ENCODE measurements at regions not wholly inside any gene's neighbourhood (a gene's known extent, or its start where the extent isn't known, plus 50 kb on each side); places are given as distances from the start of the nearest gene placed in this dataset.

DNA sequence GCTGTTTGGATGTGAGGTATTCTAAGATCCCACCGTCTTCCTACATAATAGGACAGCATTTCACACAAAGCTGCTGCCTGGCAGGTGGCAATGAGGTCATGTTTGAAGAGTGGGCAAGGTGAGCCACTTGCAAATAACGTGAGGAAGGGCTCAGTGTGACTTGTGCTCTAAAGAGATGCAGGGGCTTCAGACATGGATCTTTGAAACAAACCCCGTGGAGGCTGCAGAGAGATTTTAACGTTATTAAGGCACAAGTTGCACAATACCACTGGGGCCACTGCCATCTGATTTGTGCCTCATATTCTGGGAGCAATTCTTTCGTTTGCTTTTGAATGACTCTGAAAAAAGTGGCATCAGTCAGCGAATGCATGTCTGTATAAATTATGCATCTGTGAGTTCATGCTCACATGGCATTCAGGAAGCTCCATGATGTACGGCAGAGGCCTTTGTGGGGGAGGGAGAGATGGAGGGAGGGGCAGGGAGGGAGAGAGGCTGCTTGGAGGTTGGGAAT, 362.0 kb downstream of the SOX11 start:
- ChIA-PET CTCF (no interaction called here), POLR2A (no interaction called here)

DNA sequence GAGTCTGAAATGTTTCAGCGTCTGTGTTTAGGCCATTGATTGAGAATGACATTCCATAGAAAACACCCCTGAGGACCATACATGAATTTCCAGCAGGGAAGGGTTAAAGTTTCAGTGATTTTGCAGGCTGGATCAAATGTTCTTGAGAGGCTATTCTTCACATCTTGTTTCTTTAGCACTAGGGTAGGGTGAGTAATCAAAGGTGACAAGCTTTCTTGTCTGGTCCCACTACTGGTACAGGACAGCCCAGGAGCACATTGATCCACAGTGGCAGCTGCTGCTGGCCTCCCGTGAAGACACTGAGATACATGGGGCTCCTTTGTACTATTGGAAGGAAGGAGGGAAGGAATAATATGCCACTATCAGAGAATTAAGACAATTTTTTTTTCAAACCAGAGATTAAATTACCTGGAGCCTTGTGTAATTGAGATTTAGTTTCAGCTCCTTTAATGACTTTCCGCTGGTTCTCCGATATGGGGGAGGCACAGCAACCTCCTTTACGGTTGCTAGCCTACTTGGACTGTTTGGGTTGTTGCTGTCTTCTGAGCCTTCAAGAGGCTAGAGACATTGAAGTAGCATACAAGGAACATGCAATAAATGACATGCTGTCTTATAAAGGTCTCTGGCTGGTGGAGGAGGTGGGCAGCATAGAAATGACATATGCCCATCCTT, 368.9 kb downstream of the SOX11 start:
- ATAC-seq (no peak), DNase-seq (ENCODE audit: low read depth, low spot score) (no peak)
- Histone ChIP-seq H3K4me1 (ENCODE audit: control insufficient read depth, insufficient read depth, low read length) (no peaks in the 10 kb centered on the region), H3K4me3 (ENCODE audit: low read depth in 2 of 2, low read length in 2 of 2) (no peak overlapping the region), H3K9me3 (ENCODE audit: control insufficient read depth, insufficient read depth, low read depth, low read length) (no peaks in the 10 kb centered on the region), H3K36me3 (ENCODE audit: control insufficient read depth, insufficient read depth, low read length) (no peaks in the 10 kb centered on the region), H3K27me3 (ENCODE audit: control insufficient read depth, insufficient read depth, low read length) (no peaks in the 10 kb centered on the region), H3K27ac (ENCODE audit: low read length) (no peak overlapping the region)
- ChIA-PET CTCF (no interaction called here), POLR2A (no interaction called here)
- intact Hi-C loops (cut with micrococcal nuclease; ENCODE audit: unreplicated experiment) = no loop called here
- BruUV-seq (replicated peaks) = no TSS peak
- in situ Hi-C loops (cut with HindIII; ENCODE audit: low pct_unique_long_range_greater_than_20kb, low sequenced_read_pairs) = no loop called here
- TF ChIP-seq, protein P1, sequence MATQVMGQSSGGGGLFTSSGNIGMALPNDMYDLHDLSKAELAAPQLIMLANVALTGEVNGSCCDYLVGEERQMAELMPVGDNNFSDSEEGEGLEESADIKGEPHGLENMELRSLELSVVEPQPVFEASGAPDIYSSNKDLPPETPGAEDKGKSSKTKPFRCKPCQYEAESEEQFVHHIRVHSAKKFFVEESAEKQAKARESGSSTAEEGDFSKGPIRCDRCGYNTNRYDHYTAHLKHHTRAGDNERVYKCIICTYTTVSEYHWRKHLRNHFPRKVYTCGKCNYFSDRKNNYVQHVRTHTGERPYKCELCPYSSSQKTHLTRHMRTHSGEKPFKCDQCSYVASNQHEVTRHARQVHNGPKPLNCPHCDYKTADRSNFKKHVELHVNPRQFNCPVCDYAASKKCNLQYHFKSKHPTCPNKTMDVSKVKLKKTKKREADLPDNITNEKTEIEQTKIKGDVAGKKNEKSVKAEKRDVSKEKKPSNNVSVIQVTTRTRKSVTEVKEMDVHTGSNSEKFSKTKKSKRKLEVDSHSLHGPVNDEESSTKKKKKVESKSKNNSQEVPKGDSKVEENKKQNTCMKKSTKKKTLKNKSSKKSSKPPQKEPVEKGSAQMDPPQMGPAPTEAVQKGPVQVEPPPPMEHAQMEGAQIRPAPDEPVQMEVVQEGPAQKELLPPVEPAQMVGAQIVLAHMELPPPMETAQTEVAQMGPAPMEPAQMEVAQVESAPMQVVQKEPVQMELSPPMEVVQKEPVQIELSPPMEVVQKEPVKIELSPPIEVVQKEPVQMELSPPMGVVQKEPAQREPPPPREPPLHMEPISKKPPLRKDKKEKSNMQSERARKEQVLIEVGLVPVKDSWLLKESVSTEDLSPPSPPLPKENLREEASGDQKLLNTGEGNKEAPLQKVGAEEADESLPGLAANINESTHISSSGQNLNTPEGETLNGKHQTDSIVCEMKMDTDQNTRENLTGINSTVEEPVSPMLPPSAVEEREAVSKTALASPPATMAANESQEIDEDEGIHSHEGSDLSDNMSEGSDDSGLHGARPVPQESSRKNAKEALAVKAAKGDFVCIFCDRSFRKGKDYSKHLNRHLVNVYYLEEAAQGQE (IDR thresholded peaks at IDR 0.05; ENCODE audit: insufficient read depth in 1 of 2, low read depth in 2 of 2, low read length in 1 of 2) = no peak
- TF ChIP-seq SIN3A (IDR thresholded peaks at IDR 0.05; ENCODE audit: borderline replicate concordance, insufficient read depth, low read depth, low read length) (no peak), TCF7L2 (IDR thresholded peaks at IDR 0.05; ENCODE audit: low read depth, low read length) (no peak), POLR2AphosphoS5 (IDR thresholded peaks at IDR 0.05; ENCODE audit: low read depth, low read length) (no peak)
- TF ChIP-seq, protein P2, sequence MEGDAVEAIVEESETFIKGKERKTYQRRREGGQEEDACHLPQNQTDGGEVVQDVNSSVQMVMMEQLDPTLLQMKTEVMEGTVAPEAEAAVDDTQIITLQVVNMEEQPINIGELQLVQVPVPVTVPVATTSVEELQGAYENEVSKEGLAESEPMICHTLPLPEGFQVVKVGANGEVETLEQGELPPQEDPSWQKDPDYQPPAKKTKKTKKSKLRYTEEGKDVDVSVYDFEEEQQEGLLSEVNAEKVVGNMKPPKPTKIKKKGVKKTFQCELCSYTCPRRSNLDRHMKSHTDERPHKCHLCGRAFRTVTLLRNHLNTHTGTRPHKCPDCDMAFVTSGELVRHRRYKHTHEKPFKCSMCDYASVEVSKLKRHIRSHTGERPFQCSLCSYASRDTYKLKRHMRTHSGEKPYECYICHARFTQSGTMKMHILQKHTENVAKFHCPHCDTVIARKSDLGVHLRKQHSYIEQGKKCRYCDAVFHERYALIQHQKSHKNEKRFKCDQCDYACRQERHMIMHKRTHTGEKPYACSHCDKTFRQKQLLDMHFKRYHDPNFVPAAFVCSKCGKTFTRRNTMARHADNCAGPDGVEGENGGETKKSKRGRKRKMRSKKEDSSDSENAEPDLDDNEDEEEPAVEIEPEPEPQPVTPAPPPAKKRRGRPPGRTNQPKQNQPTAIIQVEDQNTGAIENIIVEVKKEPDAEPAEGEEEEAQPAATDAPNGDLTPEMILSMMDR (IDR thresholded peaks at IDR 0.05) = no peak

More for the DNA sequence above, 362.0 kb downstream of the SOX11 start:
- TF ChIP-seq TCF7L2 (IDR thresholded peaks at IDR 0.05; ENCODE audit: low read depth, low read length) = no peak
- TF ChIP-seq, protein P2 (IDR thresholded peaks at IDR 0.05) = no peak
- TF ChIP-seq POLR2AphosphoS5 (IDR thresholded peaks at IDR 0.05; ENCODE audit: low read depth, low read length) = no peak
- TF ChIP-seq SIN3A (IDR thresholded peaks at IDR 0.05; ENCODE audit: borderline replicate concordance, insufficient read depth, low read depth, low read length) = no peak
- TF ChIP-seq, protein P1 (IDR thresholded peaks at IDR 0.05; ENCODE audit: insufficient read depth in 1 of 2, low read depth in 2 of 2, low read length in 1 of 2) = no peak
- DNase-seq (ENCODE audit: low read depth, low spot score) = no peak
- Histone ChIP-seq H3K27me3 (ENCODE audit: control insufficient read depth, insufficient read depth, low read length) (no peaks in the 10 kb centered on the region), H3K4me1 (ENCODE audit: control insufficient read depth, insufficient read depth, low read length) (no peaks in the 10 kb centered on the region), H3K36me3 (ENCODE audit: control insufficient read depth, insufficient read depth, low read length) (no peaks in the 10 kb centered on the region), H3K9me3 (ENCODE audit: control insufficient read depth, insufficient read depth, low read depth, low read length) (no peaks in the 10 kb centered on the region), H3K27ac (ENCODE audit: low read length) (no peak overlapping the region), H3K4me3 (ENCODE audit: low read depth in 2 of 2, low read length in 2 of 2) (no peak overlapping the region)
- intact Hi-C loops (cut with micrococcal nuclease; ENCODE audit: unreplicated experiment) = no loop called here
- in situ Hi-C loops (cut with HindIII; ENCODE audit: low pct_unique_long_range_greater_than_20kb, low sequenced_read_pairs) = no loop called here
- no TSS peak for BruUV-seq (replicated peaks)
- no peak for ATAC-seq
